Stimulated activated naive CD8-positive, alpha-beta T cell treated with anti-CD3 and anti-CD28 coated beads, Interleukin-15, Interleukin-2, amounts not matched to agents 100 ng/mL and 50 ng/mL, for 24 hours (primary cell): ENCODE measurements at regions not wholly inside any gene's neighbourhood (a gene's known extent, or its start where the extent isn't known, plus 50 kb on each side); places are given as distances from the start of the nearest gene placed in this dataset.

Experiments
- H3K27ac Mint-ChIP-seq: one replicate; pipeline ENCODE4 v1.8.0; 2021; ENCODE audit warnings: mild to moderate bottlenecking, mixed read lengths
- H3K27me3 Mint-ChIP-seq: one replicate; pipeline ENCODE4 v1.8.0; 2021; ENCODE audit warnings: mixed read lengths
- H3K36me3 Mint-ChIP-seq: one replicate; pipeline ENCODE4 v1.8.0; 2021; ENCODE audit warnings: low read depth, mixed read lengths
- H3K4me1 Mint-ChIP-seq: one replicate; pipeline ENCODE4 v1.8.0; 2021; ENCODE audit warnings: low read depth, mixed read lengths
- H3K4me3 Mint-ChIP-seq: one replicate; pipeline ENCODE4 v1.8.0; 2021; ENCODE audit warnings: mild to moderate bottlenecking, mixed read lengths
- H3K9me3 Mint-ChIP-seq: one replicate; pipeline ENCODE4 v1.8.0; 2021; ENCODE audit warnings: mixed read lengths

DNA sequence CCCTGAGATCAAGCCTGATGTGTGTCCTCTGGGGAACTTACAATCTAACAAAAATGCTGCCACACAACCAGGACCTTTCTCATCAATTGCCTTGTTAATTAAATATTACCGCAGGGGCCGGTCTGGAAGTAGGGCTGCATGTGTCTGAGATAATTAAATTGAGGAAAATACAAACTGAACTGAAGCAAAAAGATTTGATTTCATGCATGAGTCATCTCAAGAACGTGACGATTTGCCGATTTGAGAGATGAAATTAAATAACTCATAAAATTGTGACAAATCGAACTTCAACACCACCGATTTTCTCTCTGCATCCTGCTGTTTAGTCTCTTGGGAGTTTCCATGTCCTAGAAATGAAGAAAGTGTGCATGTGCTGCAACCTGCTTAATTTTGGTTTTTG is 94.6 kb upstream of the DAAM1 start:
- H3K4me3 Mint-ChIP-seq, result no peak overlapping the region
- H3K9me3 Mint-ChIP-seq, result no peaks in the 10 kb centered on the region
- no peak overlapping the region for H3K27ac Mint-ChIP-seq
- peaks cover 9% of the 10 kb centered on the region for H3K27me3 Mint-ChIP-seq
- H3K36me3 Mint-ChIP-seq, result no peaks in the 10 kb centered on the region
- no peaks in the 10 kb centered on the region for H3K4me1 Mint-ChIP-seq

DNA sequence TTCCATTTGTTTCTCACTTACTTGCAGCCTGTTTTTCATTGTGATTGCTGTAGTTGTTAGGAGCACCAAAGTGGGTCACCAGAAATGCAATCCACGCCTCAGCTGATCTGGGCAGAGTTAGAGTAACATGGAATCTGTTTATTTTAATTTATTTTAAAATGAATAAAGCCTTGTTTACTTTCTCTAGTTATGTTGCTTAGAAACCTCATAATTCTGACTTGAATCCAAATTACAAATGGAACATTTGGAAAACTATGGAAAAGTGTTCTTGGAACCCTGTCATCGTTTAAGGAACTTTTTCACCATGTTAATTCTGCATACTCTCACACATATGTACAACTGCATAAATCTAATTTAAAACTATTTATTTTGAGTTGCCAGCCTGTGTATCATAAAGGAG is 92.2 kb upstream of the DAAM1 start:
- Mint-ChIP-seq H3K4me3 (no peak overlapping the region), H3K4me1 (no peaks in the 10 kb centered on the region), H3K27me3 (peaks cover 14% of the 10 kb centered on the region), H3K27ac (no peak overlapping the region), H3K36me3 (no peaks in the 10 kb centered on the region), H3K9me3 (no peaks in the 10 kb centered on the region)

DNA sequence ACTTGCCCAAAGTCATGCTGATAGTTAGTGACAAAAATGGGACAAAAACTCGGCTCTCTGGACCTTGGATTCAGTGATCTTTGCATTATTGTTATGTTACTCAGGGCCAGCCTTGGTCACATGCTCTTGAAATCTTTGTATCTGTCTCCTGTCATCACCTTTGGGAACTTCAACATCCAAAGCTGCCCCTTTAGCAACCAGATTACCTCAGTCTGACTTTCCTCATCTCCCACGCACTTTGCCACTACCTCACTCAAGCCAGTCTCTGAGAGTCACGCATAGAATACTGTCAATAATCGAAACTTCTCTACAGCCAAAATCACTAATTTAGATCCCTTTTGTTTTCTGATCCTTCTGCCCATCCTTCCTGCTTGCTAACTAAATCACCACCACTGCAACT is 90.8 kb upstream of the DAAM1 start:
- peaks cover 12% of the 10 kb centered on the region for H3K27me3 Mint-ChIP-seq
- H3K27ac Mint-ChIP-seq, result no peak overlapping the region
- H3K36me3 Mint-ChIP-seq, result no peaks in the 10 kb centered on the region
- no peaks in the 10 kb centered on the region for H3K9me3 Mint-ChIP-seq
- no peaks in the 10 kb centered on the region for H3K4me1 Mint-ChIP-seq
- H3K4me3 Mint-ChIP-seq, result no peak overlapping the region

DNA sequence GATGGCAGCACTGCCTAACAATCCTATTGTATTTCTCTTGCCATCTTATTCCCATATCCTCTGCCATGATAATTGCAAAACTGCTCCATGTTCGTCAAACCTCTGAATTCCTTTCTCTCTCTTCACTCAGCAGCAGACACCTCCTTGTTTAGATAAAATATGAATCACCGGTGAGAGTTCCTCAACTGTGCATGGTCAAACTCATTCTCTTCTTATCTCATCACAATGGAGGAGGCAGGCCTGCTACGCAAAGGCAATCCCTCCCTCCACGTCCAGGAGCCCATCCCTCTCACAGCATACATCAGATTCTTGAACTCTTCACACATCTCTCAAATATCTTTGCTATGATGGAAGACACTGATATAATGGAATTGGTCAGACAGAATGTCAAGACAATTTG is 90.1 kb upstream of the DAAM1 start:
- Mint-ChIP-seq H3K27ac (no peak overlapping the region), H3K4me1 (no peaks in the 10 kb centered on the region), H3K4me3 (no peak overlapping the region), H3K27me3 (peaks cover 8% of the 10 kb centered on the region), H3K36me3 (no peaks in the 10 kb centered on the region), H3K9me3 (no peaks in the 10 kb centered on the region)

DNA sequence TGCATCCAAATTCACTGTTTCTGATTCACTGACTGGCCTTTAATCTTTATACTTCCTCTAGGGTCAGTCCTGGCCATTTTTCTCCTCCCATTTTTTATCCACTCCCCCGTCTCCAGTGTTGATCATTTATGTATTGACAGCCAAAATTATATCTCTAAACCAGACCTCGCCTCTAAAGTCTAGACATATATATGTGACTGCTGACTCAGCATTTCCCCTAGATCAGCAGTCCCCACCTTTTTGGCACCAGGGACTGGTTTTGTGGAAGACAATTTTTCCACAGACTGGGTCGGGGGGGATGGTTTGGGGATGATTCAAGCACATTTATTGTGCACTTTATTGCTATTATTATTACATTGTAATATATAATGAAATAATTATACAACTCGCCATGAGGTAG is 88.3 kb upstream of the DAAM1 start:
- no peaks in the 10 kb centered on the region for H3K36me3 Mint-ChIP-seq
- H3K27me3 Mint-ChIP-seq, result peaks cover 14% of the 10 kb centered on the region
- no peaks in the 10 kb centered on the region for H3K9me3 Mint-ChIP-seq
- no peaks in the 10 kb centered on the region for H3K4me1 Mint-ChIP-seq
- no peak overlapping the region for H3K4me3 Mint-ChIP-seq
- H3K27ac Mint-ChIP-seq, result no peak overlapping the region

DNA sequence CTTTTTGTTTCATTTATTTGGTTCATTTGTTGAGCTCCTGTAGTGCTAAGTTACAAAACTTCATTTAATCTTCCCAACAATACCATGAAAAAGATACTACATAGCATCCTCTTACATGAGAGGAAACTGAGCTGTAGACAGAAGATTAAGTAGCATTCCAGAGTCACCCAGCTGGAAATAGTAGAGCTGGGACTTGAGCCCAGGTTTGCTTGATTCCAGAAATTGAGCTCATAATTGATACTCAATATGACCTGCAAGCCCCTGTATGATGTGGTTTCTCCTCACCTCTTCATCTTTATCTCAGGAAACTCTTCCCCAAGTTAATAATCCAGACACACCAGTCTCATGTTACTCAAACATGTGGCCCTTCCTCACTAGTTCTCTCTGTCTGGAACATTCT is 87.0 kb upstream of the DAAM1 start:
- Mint-ChIP-seq H3K9me3 (no peaks in the 10 kb centered on the region), H3K27me3 (peaks cover 15% of the 10 kb centered on the region), H3K27ac (no peak overlapping the region), H3K4me3 (no peak overlapping the region), H3K4me1 (no peaks in the 10 kb centered on the region), H3K36me3 (no peaks in the 10 kb centered on the region)

DNA sequence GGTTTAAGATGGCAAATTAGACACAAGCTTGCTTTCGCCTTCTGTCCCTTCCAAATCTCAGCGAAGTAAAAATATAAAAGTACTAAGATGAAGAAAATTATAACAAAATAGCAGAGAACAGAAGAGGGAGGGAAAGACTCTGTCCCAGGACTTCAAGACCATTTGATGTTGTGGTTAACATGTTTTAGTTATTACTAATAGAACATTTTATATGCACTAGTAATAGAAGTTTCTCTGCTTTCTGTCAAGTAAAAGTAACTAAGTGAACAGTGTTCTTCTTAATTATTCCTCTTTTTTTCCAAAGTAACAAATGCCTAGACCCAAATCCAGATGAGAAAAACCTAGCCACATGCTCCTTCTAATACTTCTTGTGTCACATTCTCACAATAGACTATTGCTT is 85.1 kb upstream of the DAAM1 start:
- H3K27ac Mint-ChIP-seq, result no peak overlapping the region
- no peaks in the 10 kb centered on the region for H3K9me3 Mint-ChIP-seq
- no peaks in the 10 kb centered on the region for H3K36me3 Mint-ChIP-seq
- peaks cover 9% of the 10 kb centered on the region for H3K4me1 Mint-ChIP-seq
- H3K4me3 Mint-ChIP-seq, result no peak overlapping the region
- H3K27me3 Mint-ChIP-seq, result peaks cover 20% of the 10 kb centered on the region

DNA sequence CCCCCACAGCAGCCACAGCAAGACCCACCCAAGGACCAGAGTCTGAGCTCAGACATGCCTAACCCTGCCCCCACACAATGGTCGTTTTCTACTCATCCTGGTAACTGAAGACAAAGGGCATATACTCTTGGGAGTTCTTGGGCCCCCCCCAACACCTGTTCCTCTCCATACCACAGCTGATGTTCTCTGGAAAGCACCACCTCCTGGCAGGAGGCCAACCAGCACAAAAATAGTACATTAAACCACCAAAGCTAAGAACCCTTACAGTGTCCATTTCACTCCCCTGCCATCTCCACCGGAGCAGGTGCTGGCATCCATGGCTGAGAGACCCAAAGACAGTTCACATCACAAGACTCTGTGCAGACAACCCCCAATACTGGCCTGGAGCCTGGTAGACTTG is 80.6 kb upstream of the DAAM1 start:
- Mint-ChIP-seq H3K27me3 (peaks cover 15% of the 10 kb centered on the region), H3K36me3 (no peaks in the 10 kb centered on the region), H3K27ac (no peak overlapping the region), H3K4me1 (peaks cover 9% of the 10 kb centered on the region), H3K4me3 (no peak overlapping the region), H3K9me3 (no peaks in the 10 kb centered on the region)

DNA sequence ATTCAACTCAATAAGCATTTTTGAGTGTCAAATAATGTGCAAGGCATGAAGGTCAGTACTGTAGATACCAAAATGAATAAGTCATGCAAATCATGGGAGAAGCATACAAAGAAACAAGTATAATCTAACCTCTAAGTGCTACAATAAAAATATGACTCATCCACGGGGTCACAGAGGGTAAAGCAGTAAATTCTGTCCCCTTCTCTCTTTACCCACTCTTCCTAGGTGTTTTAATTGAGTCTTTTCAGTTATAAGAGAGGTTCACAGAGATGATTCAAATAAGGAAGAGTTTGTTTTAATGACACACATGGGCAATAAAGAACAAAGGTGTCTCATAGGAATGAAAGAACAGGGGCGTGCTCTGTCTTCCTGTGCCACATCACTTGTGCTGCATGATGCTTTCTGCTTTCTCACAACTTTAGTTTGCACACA is 71.5 kb upstream of the DAAM1 start:
- Mint-ChIP-seq H3K27ac (no peak overlapping the region), H3K4me3 (no peak overlapping the region), H3K4me1 (no peaks in the 10 kb centered on the region)

DNA sequence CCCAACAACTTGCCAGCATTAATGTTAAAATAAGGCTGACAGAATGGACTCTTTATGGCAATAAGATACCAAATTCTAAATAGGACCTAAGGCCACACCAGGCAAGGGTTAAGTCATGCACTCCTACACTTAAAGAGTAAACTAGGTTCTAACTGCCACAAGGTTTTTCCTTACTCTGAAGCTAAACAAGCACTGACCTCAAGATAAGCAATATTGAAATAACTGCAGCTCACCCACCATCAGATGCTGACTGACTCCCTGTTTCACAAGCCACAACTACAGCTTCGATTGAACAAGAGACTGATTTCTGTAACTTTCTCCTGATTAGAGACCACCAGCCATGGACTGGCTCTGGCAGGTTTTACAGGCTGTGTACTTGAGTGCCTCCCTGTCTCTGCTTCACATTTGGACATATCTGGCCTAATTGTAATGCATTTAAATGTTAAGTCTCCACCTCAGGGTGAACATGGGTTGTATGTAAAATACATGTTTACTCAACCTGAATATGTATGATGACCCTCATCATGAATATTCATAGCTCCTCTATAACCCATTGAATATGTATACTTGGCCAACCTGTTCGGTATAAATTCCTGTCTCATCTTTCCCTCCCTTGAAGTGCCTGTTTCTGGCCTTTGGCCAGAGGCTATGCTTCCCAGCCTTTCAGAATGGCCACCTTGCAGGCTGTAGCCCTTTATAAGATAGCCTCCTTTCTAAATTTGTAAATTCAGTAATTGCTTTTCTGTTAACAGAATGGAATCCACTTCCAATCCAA is 70.5 kb upstream of the DAAM1 start:
- H3K4me1 Mint-ChIP-seq, result no peaks in the 10 kb centered on the region
- peaks cover 5% of the 10 kb centered on the region for H3K27me3 Mint-ChIP-seq
- H3K4me3 Mint-ChIP-seq, result no peak overlapping the region
- H3K27ac Mint-ChIP-seq, result no peak overlapping the region
- no peaks in the 10 kb centered on the region for H3K36me3 Mint-ChIP-seq
- H3K9me3 Mint-ChIP-seq, result no peaks in the 10 kb centered on the region

More for the DNA sequence above, 71.5 kb upstream of the DAAM1 start:
- Mint-ChIP-seq H3K9me3 (no peaks in the 10 kb centered on the region), H3K36me3 (no peaks in the 10 kb centered on the region), H3K27me3 (peaks cover 7% of the 10 kb centered on the region)

DNA sequence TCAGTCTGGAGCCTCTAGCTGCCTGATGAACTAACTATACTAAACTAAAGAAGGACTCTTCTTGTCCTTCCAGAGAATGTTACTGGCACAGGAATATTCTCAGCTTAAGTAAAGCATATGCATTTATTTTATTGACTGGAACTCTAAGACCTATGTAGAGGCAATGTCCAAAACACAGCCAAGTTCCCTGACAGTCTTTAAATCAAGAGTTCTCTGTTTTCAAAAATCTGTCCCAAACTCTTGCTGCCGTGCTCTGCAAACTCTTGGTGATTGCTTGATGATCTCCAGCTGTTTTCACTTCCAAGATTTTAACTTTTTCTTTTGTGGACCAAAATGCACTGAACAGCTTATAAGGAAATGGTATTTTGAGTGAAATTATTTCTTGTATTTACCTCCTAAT is 67.5 kb upstream of the DAAM1 start:
- Mint-ChIP-seq H3K9me3 (no peaks in the 10 kb centered on the region), H3K36me3 (no peaks in the 10 kb centered on the region), H3K4me3 (no peak overlapping the region), H3K27ac (no peak overlapping the region), H3K27me3 (peaks cover 9% of the 10 kb centered on the region), H3K4me1 (no peaks in the 10 kb centered on the region)

DNA sequence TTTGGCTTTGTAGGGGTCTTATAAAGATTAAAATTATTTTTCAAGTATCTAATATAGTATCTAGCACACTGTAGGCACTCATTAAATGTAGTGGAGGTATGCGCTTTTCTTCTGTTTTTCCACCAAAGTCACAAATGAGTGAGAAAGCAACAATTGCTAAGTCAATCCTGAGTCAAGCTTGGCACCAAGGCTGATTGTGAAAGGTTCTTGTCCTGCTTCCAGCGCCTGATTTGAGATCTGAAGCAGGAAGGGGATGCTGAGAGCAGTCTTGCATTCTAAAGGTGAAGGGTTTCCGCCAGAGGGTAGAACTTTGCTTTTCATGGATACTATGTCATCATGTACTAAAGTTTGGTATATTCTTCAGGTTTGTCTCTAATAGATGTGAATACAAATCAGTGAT is 64.9 kb upstream of the DAAM1 start:
- peaks cover 17% of the 10 kb centered on the region for H3K27me3 Mint-ChIP-seq
- no peak overlapping the region for H3K27ac Mint-ChIP-seq
- H3K4me3 Mint-ChIP-seq, result no peak overlapping the region
- H3K36me3 Mint-ChIP-seq, result no peaks in the 10 kb centered on the region
- no peaks in the 10 kb centered on the region for H3K9me3 Mint-ChIP-seq
- H3K4me1 Mint-ChIP-seq, result peaks cover 4% of the 10 kb centered on the region

DNA sequence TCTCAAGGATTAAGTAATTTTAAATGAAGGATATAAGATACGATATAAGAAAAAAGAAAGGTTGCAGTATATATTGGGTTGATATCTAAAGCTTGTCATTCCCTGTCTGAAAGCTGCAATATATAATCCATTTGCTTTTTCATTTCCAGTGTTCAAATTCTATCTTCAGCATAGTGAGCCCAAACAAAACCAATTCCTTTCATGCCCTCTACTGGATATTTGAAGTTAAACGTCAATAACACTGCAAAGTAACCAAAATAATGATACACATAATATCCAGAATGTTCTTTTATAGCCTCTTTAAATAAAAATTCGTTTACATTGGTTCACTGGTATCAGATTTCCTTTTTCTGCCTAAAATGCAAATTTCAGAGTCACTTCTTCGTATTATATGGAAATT is 64.5 kb upstream of the DAAM1 start:
- Mint-ChIP-seq H3K27me3 (peaks cover 17% of the 10 kb centered on the region), H3K36me3 (no peaks in the 10 kb centered on the region), H3K9me3 (no peaks in the 10 kb centered on the region), H3K4me1 (peaks cover 4% of the 10 kb centered on the region), H3K27ac (no peak overlapping the region), H3K4me3 (no peak overlapping the region)

DNA sequence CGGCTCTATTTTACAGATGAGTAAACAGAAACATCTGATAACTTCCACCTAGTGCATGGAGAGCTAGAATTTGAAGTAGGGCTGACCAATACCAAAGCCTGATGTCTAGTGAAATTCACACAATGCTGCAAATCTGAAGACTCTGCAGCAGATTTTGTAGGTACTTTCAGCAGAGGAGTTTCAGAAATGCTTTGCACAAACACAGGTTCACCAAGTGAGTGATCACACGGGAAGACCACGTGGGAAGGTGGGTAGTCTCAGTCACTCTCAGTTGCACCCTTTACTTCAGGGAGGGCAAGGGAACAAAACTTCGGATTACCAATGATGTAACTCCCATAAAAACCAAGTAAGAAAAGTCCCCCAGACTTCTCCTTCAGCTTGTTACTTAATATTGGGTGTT is 63.3 kb upstream of the DAAM1 start:
- H3K9me3 Mint-ChIP-seq, result no peaks in the 10 kb centered on the region
- H3K36me3 Mint-ChIP-seq, result no peaks in the 10 kb centered on the region
- H3K4me3 Mint-ChIP-seq, result no peak overlapping the region
- peaks cover 4% of the 10 kb centered on the region for H3K4me1 Mint-ChIP-seq
- no peak overlapping the region for H3K27ac Mint-ChIP-seq
- H3K27me3 Mint-ChIP-seq, result peaks cover 12% of the 10 kb centered on the region

DNA sequence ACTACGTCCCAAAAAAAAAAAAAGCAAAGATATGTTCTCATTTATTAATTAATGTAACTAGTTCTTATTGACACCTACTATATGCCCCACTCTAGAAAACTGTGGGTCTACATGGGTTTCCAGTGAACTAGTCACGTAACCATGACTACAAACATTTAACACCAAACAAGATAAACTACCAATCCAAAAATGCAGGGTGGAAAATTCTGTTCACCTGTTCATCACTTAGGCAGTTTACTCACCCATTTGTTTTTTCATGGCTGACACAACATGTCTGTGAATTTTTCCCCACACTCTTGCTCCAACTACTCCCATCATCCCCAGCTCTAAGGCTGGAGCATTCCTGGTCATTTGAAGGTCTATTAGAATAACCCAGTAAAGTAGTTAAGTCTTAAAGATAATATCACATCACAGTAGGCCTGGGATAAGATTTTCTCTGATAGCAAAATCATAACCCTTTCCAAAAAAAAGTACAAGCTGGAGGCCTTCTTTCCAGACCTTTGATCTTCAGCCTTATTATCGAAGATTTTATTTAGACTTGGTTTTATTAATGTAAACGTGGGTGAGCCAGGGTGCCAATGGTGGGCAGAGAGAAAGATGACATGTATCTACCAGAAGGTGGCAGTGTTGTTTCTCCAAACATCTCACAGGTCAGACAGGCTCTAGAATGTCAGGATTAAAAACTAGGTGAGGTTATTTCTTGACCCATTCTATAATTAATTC is 61.6 kb upstream of the DAAM1 start:
- no peaks in the 10 kb centered on the region for H3K36me3 Mint-ChIP-seq
- no peaks in the 10 kb centered on the region for H3K9me3 Mint-ChIP-seq
- H3K4me3 Mint-ChIP-seq, result no peak overlapping the region
- peaks cover 4% of the 10 kb centered on the region for H3K4me1 Mint-ChIP-seq
- no peak overlapping the region for H3K27ac Mint-ChIP-seq
- H3K27me3 Mint-ChIP-seq, result peaks cover 12% of the 10 kb centered on the region

DNA sequence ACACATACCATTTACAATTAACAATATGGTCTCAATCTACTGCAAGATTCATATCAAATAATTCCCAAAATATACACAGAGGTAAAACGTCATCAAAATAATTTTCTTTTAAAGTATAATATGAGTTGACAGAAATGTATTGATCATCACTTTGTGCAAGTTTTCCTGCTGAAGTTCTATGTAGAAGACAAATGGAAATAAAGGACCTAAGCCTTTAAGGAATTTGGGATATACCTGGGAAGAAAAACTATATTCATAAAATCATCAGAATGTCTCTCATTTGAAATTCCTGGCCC is 61.1 kb upstream of the DAAM1 start:
- Mint-ChIP-seq H3K27me3 (peaks cover 12% of the 10 kb centered on the region), H3K9me3 (no peaks in the 10 kb centered on the region), H3K4me1 (peaks cover 4% of the 10 kb centered on the region), H3K4me3 (no peak overlapping the region), H3K27ac (no peak overlapping the region), H3K36me3 (no peaks in the 10 kb centered on the region)
